Fibroblast of skin of left biceps (primary cell): ENCODE measurements at regions not wholly inside any gene's neighbourhood (a gene's known extent, or its start where the extent isn't known, plus 50 kb on each side); places are given as distances from the start of the nearest gene placed in this dataset.

Source experiments
- DNase-seq, 2 experiments: peaks; one replicate each; pipeline ENCODE4 v3.0.0-alpha.2; 2013; ENCODE audit warnings: low read depth in 2 of 2

GRCh38 chr6:139482287-139482686 lies 107.8 kb upstream of the CITED2 start:
- no peak for DNase-seq

GRCh38 chr6:139480356-139481165 lies 106.1 kb upstream of the CITED2 start:
- no peak for DNase-seq

GRCh38 chr6:139479433-139480222 lies 105.2 kb upstream of the CITED2 start:
- DNase-seq: no peak

- DNase-seq: no peak
Measured at GRCh38 chr6:139475646-139476045, 101.2 kb upstream of the CITED2 start.

GRCh38 chr6:139475241-139475640 lies 100.8 kb upstream of the CITED2 start:
- DNase-seq: no peak

- DNase-seq: no peak
Measured at GRCh38 chr6:139474145-139475108, 100.0 kb upstream of the CITED2 start.

GRCh38 chr6:139473731-139474130 lies 99.3 kb upstream of the CITED2 start:
- no peak for DNase-seq

GRCh38 chr6:139473231-139473701 lies 98.8 kb upstream of the CITED2 start:
- DNase-seq: no peak

GRCh38 chr6:139472351-139473015 lies 98.0 kb upstream of the CITED2 start:
- DNase-seq: no peak

GRCh38 chr6:139470997-139471396 lies 96.5 kb upstream of the CITED2 start:
- no peak for DNase-seq

- no peak for DNase-seq
Measured at GRCh38 chr6:139468178-139468819, 93.9 kb upstream of the CITED2 start.

GRCh38 chr6:139457476-139457875 lies 83.0 kb upstream of the CITED2 start:
- DNase-seq: no peak

- peak in 1 of 2 experiments; percentile 30 for DNase-seq
Measured at GRCh38 chr6:139452148-139452876, 77.9 kb upstream of the CITED2 start.

GRCh38 chr6:139449611-139450000 lies 75.2 kb upstream of the CITED2 start:
- no peak for DNase-seq

- no peak for DNase-seq
Measured at GRCh38 chr6:139448998-139449610, 74.7 kb upstream of the CITED2 start.

- DNase-seq: no peak
Measured at GRCh38 chr6:139448051-139448649, 73.7 kb upstream of the CITED2 start.

GRCh38 chr6:139447656-139447975 lies 73.2 kb upstream of the CITED2 start:
- no peak for DNase-seq

- no peak for DNase-seq
Measured at GRCh38 chr6:139446768-139447655, 72.6 kb upstream of the CITED2 start.
